ENCODE measurements at regions not wholly inside any gene's neighbourhood (a gene's known extent, or its start where the extent isn't known, plus 50 kb on each side); places are given as distances from the start of the nearest gene placed in this dataset.

DNA sequence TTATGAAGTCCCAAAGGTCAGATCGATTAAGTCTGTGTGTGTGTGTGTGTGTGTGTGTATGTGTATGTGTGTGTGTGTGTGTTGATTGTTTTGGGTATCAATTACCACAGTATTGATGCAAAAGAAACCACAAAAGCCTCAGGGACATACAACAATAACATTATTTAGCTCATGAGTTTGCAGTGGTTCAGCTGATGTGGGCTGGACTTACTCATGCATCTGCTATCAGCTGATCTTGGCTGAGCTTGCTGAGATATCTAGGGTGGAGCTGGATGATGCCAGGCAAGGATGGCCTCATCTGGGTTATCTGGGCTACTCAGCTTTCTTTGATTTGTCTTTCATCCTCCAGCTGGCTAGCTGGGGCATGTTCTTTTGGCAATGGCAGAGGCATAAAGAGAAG, 82.4 kb upstream of the PRR23C start:
- TF ChIP-seq GATA3 (IDR thresholded peaks at IDR 0.05; ENCODE audit: low read depth, low read length) (no peak), GATA2 (IDR thresholded peaks at IDR 0.05; ENCODE audit: low read depth, low read length) (no peak)

Data from SH-SY5Y (cell line).